Breast epithelium (tissue), 4 donors: ENCODE measurements at regions not wholly inside any gene's neighbourhood (a gene's known extent, or its start where the extent isn't known, plus 50 kb on each side); places are given as distances from the start of the nearest gene placed in this dataset.

Experiments used
- DNase-seq, 2 donors: peaks; one replicate each; pipeline ENCODE4 v3.0.0-alpha.2; 2019; ENCODE audit warnings: low spot score in 2 of 2
- H3K27ac ChIP-seq, 2 donors: fragments of 200-600 bp; sonication (generic) in 1 of 2; one replicate each; pipeline ENCODE4 v1.5.1; 2016 to 2019; ENCODE audit warnings: mild to moderate bottlenecking in 1 of 2
- H3K27me3 ChIP-seq, 2 donors: fragments of 200-600 bp; sonication (generic) in 1 of 2; one replicate each; pipeline versions ENCODE4 v1.5.1 to v1.6.0; 2017 to 2019; ENCODE audit warnings: control low read depth in 1 of 2, mild to moderate bottlenecking in 1 of 2
- H3K36me3 ChIP-seq: fragments of 200-600 bp; one replicate; pipeline ENCODE4 v1.5.1; 2019
- H3K4me1 ChIP-seq, 2 donors: fragments of 200-600 bp; sonication (generic); one replicate each; pipeline ENCODE4 v1.5.1; 2016 to 2019; ENCODE audit warnings: control low read depth in 1 of 2
- H3K4me3 ChIP-seq, 3 donors: fragments of 200-600 bp; sonication (generic); 1 replicate in 2 of 3; 2 replicates in 1 of 3; pipeline ENCODE4 v1.5.1; 2016 to 2019; ENCODE audit warnings: mild to moderate bottlenecking in 3 of 3, moderate library complexity in 2 of 3
- H3K9me3 ChIP-seq, 2 donors: fragments of 200-600 bp; sonication (generic) in 1 of 2; one replicate each; pipeline ENCODE4 v1.5.1; 2016 to 2019; ENCODE audit warnings: control low read depth in 1 of 2
- POLR2A ChIP-seq: fragments of 450-650 bp; IDR thresholded peaks from one replicate; pipeline ENCODE4 v1.6.1; 2016; ENCODE audit warnings: antibody characterized with exemption, mild to moderate bottlenecking, moderate library complexity
- POLR2AphosphoS5 ChIP-seq, 3 donors: sonication (generic); formaldehyde crosslinking; IDR thresholded peaks; one replicate each; pipeline ENCODE4 v1.6.1; 2017; ENCODE audit warnings: antibody characterized with exemption in 3 of 3
- intact Hi-C: fragments of 100-400 bp; cut with DNase I; formaldehyde crosslinking; loops from one replicate; pipeline ENCODE4 v1.15.1; 2023; ENCODE audit warnings: low total_unique reads
- TF ChIP-seq, protein P1 (sequence below), 3 donors: fragments of 450-650 bp; IDR thresholded peaks; one replicate each; pipeline ENCODE4 v1.5.1; 2016 to 2017; ENCODE audit warnings: antibody characterized with exemption in 3 of 3, mild to moderate bottlenecking in 3 of 3, moderate library complexity in 3 of 3

DNA sequence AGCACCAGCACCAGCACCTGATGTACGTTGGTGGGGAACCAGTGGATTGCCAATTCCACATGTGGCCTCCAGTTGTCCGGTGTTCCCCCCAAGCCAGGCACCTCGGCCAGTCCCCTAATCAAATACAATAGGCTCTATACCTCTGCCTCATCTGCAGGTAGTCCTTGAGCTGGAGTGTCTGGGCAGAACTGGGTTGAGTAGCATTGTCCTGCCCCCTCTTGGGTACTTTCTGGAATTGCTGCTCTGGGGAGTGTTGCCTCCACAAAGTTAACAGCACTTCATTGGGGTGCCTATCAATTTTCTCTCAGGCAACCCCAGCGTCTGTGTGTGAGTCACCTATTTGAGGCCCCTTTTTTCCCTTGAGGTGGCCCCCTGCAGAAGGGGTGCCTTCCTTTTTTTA lies 413.0 kb upstream of the LARGE1 start:
- Histone ChIP-seq H3K36me3 (no peaks in the 10 kb centered on the region), H3K27me3 (no peaks in the 10 kb centered on the region), H3K9me3 (peaks cover 11 to 26% of the 10 kb centered on the region in 2 donors), H3K4me1 (no peaks in the 10 kb centered on the region), H3K4me3 (no peak overlapping the region), H3K27ac (no peak overlapping the region)
- intact Hi-C loops, result no loop called here
- DNase-seq, result no peak
- TF ChIP-seq POLR2AphosphoS5 (IDR thresholded peaks at IDR 0.05) (no peak), POLR2A (no peak)
- TF ChIP-seq, protein P1, sequence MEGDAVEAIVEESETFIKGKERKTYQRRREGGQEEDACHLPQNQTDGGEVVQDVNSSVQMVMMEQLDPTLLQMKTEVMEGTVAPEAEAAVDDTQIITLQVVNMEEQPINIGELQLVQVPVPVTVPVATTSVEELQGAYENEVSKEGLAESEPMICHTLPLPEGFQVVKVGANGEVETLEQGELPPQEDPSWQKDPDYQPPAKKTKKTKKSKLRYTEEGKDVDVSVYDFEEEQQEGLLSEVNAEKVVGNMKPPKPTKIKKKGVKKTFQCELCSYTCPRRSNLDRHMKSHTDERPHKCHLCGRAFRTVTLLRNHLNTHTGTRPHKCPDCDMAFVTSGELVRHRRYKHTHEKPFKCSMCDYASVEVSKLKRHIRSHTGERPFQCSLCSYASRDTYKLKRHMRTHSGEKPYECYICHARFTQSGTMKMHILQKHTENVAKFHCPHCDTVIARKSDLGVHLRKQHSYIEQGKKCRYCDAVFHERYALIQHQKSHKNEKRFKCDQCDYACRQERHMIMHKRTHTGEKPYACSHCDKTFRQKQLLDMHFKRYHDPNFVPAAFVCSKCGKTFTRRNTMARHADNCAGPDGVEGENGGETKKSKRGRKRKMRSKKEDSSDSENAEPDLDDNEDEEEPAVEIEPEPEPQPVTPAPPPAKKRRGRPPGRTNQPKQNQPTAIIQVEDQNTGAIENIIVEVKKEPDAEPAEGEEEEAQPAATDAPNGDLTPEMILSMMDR (IDR thresholded peaks at IDR 0.05), result no peak

DNA sequence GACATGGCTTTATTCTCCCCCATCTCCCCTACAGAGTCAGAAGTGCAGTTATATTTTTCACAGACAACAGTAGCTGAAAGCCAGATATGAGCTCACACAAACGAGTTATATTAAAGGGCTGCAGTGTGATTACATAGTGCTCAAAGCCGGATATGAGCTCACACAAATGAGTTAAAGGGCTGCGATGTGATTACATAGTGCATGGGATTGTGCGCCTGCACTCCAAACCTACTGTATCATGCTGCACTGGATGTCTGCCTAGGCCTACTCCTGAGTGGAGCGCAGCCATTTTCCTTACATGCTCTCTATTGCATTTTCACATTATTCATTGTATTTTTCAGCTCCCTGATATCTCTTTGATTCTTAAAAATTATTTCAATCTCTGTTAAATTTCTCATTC lies 414.6 kb upstream of the LARGE1 start:
- Histone ChIP-seq H3K4me1 (no peaks in the 10 kb centered on the region), H3K9me3 (peaks cover 11 to 26% of the 10 kb centered on the region in 2 donors), H3K27ac (no peak overlapping the region), H3K27me3 (no peaks in the 10 kb centered on the region), H3K36me3 (no peaks in the 10 kb centered on the region), H3K4me3 (no peak overlapping the region)
- TF ChIP-seq, protein P1 (IDR thresholded peaks at IDR 0.05), result no peak
- TF ChIP-seq POLR2AphosphoS5 (IDR thresholded peaks at IDR 0.05) (no peak), POLR2A (no peak)
- intact Hi-C loops, result no loop called here
- DNase-seq, result no peak

DNA sequence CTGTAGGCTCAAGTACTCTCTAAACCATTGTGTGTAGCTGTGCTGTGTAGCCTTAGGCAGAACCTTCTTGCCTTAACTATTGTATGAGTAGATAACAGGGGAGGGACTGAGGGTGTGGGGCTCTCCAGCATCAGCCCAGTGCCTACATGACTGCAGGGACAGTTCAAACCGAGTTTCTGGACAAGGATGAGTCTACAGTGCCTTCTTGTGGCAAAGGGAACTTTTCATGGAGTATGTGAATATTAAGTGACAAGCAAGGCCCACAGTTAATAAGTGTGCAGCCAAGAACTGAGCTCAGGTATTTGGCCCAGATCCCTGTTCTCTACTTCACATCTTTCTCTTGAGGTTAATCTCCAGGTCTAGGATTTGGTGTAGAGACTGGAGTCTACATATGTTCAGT lies 424.4 kb upstream of the LARGE1 start:
- no peaks in the 10 kb centered on the region for H3K9me3 ChIP-seq
- no peak for TF ChIP-seq POLR2AphosphoS5 (IDR thresholded peaks at IDR 0.05)
- TF ChIP-seq, protein P1 (IDR thresholded peaks at IDR 0.05), result no peak
- no peak for TF ChIP-seq POLR2A
- no peaks in the 10 kb centered on the region for H3K36me3 ChIP-seq
- no peaks in the 10 kb centered on the region for H3K4me1 ChIP-seq
- H3K4me3 ChIP-seq, result no peak overlapping the region
- H3K27me3 ChIP-seq, result no peaks in the 10 kb centered on the region
- H3K27ac ChIP-seq, result no peak overlapping the region
- DNase-seq, result no peak
- intact Hi-C loops, result no loop called here

DNA sequence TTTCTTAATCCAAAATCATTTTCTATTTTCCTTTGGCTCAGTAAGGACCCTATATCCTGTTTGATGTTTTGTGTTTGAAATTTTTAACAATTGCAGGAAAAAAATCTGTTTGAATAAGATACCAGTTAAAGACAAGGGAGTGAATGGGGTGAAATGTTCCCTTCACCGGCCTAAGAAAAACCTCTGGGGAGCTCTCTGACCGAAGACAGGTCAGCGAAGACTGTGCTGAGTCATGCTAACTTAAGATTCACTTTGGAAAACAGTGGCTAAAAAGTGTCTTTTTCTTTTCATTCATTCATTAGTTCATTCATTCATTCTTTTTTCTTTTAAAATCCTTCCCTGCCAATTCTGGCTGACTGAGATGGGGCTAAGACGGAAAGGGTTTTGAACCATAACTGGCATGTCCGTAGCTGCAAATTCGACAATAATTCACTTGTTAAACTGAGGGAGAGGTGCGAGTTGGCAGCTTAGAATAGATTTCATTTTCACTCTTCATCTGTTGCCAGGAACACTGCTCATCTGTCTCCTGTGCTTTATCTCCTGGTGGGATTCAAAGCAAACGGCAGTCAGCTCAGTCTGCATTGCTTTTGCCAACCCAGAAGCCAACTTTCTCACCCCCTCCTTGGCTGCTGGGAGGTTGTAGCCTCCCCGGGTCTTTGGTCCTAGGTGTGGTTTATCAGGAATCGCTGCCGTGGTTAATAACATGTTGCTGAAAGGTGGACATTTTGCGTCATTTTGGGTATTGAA lies 434.0 kb upstream of the LARGE1 start:
- intact Hi-C loops, result no loop called here
- Histone ChIP-seq H3K27me3 (peaks cover 0 to 12% of the 10 kb centered on the region in 2 donors), H3K27ac (no peak overlapping the region), H3K9me3 (no peaks in the 10 kb centered on the region), H3K4me1 (no peaks in the 10 kb centered on the region), H3K4me3 (no peak overlapping the region), H3K36me3 (no peaks in the 10 kb centered on the region)
- no peak for DNase-seq
- TF ChIP-seq POLR2A, result no peak
- TF ChIP-seq, protein P1 (IDR thresholded peaks at IDR 0.05), result no peak
- no peak for TF ChIP-seq POLR2AphosphoS5 (IDR thresholded peaks at IDR 0.05)

DNA sequence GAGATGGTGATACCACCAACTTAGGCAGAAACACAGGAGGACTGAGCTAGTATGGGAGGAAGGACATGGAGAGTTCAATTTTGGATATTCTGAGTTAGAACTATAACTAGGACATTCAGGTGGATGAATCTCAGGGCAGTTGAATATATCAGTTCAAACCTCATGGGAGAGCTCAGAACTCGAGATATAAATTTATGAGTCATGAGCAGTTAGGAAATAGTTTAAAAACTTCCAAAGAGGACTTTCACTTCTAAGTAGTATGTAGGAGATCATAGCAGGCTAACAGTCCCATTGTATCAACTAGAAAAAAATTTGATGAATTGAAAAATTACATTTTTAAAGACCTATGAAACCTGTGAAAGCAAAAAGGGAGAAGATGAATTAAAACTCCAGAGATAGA lies 436.2 kb upstream of the LARGE1 start:
- no peak overlapping the region for H3K4me3 ChIP-seq
- intact Hi-C loops, result no loop called here
- no peaks in the 10 kb centered on the region for H3K36me3 ChIP-seq
- no peaks in the 10 kb centered on the region for H3K9me3 ChIP-seq
- DNase-seq, result no peak
- no peaks in the 10 kb centered on the region for H3K4me1 ChIP-seq
- TF ChIP-seq POLR2A (no peak), POLR2AphosphoS5 (IDR thresholded peaks at IDR 0.05) (no peak)
- TF ChIP-seq, protein P1 (IDR thresholded peaks at IDR 0.05), result no peak
- no peak overlapping the region for H3K27ac ChIP-seq
- H3K27me3 ChIP-seq, result peaks cover 0 to 12% of the 10 kb centered on the region in 2 donors
